ENCODE measurements at regions not wholly inside any gene's neighbourhood (a gene's known extent, or its start where the extent isn't known, plus 50 kb on each side); places are given as distances from the start of the nearest gene placed in this dataset.

DNA sequence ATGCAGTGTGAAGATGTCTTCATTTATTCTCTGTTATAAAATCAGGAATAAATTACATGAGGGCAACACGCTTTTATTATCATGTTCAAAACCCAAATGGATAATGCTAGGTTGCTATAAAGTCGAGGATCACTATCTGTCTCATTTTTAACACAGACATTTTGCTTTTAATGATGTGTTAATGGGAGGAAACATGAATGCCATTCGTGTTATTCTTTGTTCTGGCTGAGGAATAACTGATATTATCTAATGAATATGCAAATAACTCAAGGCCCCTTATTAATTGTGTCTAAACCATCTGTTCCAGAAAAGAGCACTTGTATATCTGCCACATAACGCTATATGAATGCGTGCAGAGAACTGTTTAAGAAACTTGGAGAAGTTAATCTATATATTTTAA lies 576.1 kb downstream of the DCDC2C start:
- Histone ChIP-seq H3K27me3 (ENCODE audit: low read length) (no peaks in the 10 kb centered on the region), H3K9ac (ENCODE audit: low read length) (no peak overlapping the region), H2AFZ (ENCODE audit: low read depth, low read length, severe bottlenecking) (no peak overlapping the region), H3K4me3 (ENCODE audit: insufficient read depth, low read length, poor library complexity, severe bottlenecking) (no peak overlapping the region), H4K20me1 (ENCODE audit: low read depth, low read length) (no peaks in the 10 kb centered on the region), H3K36me3 (ENCODE audit: low read length) (no peaks in the 10 kb centered on the region), H3K9me3 (ENCODE audit: insufficient read depth, low read length) (no peaks in the 10 kb centered on the region), H3K4me2 (ENCODE audit: low read depth, low read length, poor library complexity, severe bottlenecking) (no peak overlapping the region), H3K9me2 (replicated peaks; ENCODE audit: insufficient read depth, low read length) (no peaks in the 10 kb centered on the region), H3F3A (ENCODE audit: insufficient read depth) (no peaks in the 10 kb centered on the region), H3K27ac (ENCODE audit: low read depth, low read length) (no peak overlapping the region), H3K79me2 (ENCODE audit: insufficient read depth, low read length) (no peaks in the 10 kb centered on the region)
- TF ChIP-seq EZH2phosphoT487 (conservative IDR thresholded peaks at IDR 0.05; ENCODE audit: low read length), result no peak
- TF ChIP-seq, protein P1, sequence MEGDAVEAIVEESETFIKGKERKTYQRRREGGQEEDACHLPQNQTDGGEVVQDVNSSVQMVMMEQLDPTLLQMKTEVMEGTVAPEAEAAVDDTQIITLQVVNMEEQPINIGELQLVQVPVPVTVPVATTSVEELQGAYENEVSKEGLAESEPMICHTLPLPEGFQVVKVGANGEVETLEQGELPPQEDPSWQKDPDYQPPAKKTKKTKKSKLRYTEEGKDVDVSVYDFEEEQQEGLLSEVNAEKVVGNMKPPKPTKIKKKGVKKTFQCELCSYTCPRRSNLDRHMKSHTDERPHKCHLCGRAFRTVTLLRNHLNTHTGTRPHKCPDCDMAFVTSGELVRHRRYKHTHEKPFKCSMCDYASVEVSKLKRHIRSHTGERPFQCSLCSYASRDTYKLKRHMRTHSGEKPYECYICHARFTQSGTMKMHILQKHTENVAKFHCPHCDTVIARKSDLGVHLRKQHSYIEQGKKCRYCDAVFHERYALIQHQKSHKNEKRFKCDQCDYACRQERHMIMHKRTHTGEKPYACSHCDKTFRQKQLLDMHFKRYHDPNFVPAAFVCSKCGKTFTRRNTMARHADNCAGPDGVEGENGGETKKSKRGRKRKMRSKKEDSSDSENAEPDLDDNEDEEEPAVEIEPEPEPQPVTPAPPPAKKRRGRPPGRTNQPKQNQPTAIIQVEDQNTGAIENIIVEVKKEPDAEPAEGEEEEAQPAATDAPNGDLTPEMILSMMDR (IDR thresholded peaks at IDR 0.05; ENCODE audit: insufficient read depth, low read length, poor library complexity, severe bottlenecking), result no peak

DNA sequence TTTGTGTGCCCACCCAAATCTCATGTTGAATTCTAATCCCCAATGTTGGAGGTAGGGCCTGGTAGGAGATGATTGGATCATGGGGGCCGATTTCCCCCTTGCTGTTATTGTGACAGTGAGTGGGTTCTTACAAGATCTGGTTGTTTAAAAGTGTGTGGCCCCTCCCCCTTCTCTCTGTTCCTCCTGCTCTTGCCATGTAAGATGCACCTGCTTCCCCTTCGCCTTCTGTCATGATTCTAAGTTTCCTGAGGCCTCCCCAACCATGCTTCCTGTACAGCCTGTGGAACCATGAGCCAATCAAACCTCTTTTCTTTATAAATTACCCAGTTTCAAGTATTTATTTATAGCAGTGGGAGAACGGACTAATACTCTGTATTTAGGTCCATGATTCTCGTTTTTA lies 588.1 kb downstream of the DCDC2C start:
- Histone ChIP-seq H4K20me1 (ENCODE audit: low read depth, low read length) (no peaks in the 10 kb centered on the region), H3F3A (ENCODE audit: insufficient read depth) (no peaks in the 10 kb centered on the region), H3K9me3 (ENCODE audit: insufficient read depth, low read length) (no peaks in the 10 kb centered on the region), H3K4me3 (ENCODE audit: insufficient read depth, low read length, poor library complexity, severe bottlenecking) (no peak overlapping the region), H3K9ac (ENCODE audit: low read length) (no peak overlapping the region), H3K79me2 (ENCODE audit: insufficient read depth, low read length) (no peaks in the 10 kb centered on the region), H3K36me3 (ENCODE audit: low read length) (no peaks in the 10 kb centered on the region), H2AFZ (ENCODE audit: low read depth, low read length, severe bottlenecking) (no peak overlapping the region), H3K4me2 (ENCODE audit: low read depth, low read length, poor library complexity, severe bottlenecking) (no peak overlapping the region), H3K27me3 (ENCODE audit: low read length) (no peaks in the 10 kb centered on the region), H3K9me2 (replicated peaks; ENCODE audit: insufficient read depth, low read length) (no peaks in the 10 kb centered on the region), H3K27ac (ENCODE audit: low read depth, low read length) (no peak overlapping the region)
- TF ChIP-seq, protein P1 (IDR thresholded peaks at IDR 0.05; ENCODE audit: insufficient read depth, low read length, poor library complexity, severe bottlenecking), result no peak
- TF ChIP-seq EZH2phosphoT487 (conservative IDR thresholded peaks at IDR 0.05; ENCODE audit: low read length), result no peak

DNA sequence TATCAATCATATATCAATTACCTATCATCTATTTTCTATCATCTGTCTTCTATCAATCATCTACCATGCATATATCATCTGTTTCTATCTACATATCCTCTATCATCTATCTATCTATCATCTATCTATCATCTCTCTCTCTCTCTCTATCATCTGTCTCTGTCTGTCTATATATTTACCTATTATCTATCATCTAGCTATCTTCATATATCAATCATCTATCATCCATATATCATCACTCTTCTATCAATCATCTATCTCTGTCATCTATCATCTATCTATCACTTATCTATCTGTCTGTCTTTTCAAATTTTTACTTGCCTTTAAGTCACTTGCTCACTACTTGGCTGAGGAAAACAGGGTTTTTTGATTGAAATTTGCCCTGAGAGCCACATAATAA lies 592.3 kb downstream of the DCDC2C start:
- TF ChIP-seq, protein P1 (IDR thresholded peaks at IDR 0.05; ENCODE audit: insufficient read depth, low read length, poor library complexity, severe bottlenecking), result no peak
- TF ChIP-seq EZH2phosphoT487 (conservative IDR thresholded peaks at IDR 0.05; ENCODE audit: low read length), result no peak
- Histone ChIP-seq H3K9ac (ENCODE audit: low read length) (no peak overlapping the region), H3K4me2 (ENCODE audit: low read depth, low read length, poor library complexity, severe bottlenecking) (no peak overlapping the region), H3K9me2 (replicated peaks; ENCODE audit: insufficient read depth, low read length) (no peaks in the 10 kb centered on the region), H3K36me3 (ENCODE audit: low read length) (no peaks in the 10 kb centered on the region), H3K27me3 (ENCODE audit: low read length) (no peaks in the 10 kb centered on the region), H3K79me2 (ENCODE audit: insufficient read depth, low read length) (no peaks in the 10 kb centered on the region), H3K9me3 (ENCODE audit: insufficient read depth, low read length) (no peaks in the 10 kb centered on the region), H4K20me1 (ENCODE audit: low read depth, low read length) (no peaks in the 10 kb centered on the region), H3K27ac (ENCODE audit: low read depth, low read length) (no peak overlapping the region), H3K4me3 (ENCODE audit: insufficient read depth, low read length, poor library complexity, severe bottlenecking) (no peak overlapping the region), H3F3A (ENCODE audit: insufficient read depth) (no peaks in the 10 kb centered on the region), H2AFZ (ENCODE audit: low read depth, low read length, severe bottlenecking) (no peak overlapping the region)
